Dermis microvascular lymphatic vessel endothelial cell (primary cell): ENCODE measurements at regions not wholly inside any gene's neighbourhood (a gene's known extent, or its start where the extent isn't known, plus 50 kb on each side); places are given as distances from the start of the nearest gene placed in this dataset.
A peak's percentile ranks its signal among the peaks of the same experiment; 100 is the strongest.
"Not testable (repeated sequence)": the region's sequence is repeated elsewhere in the genome, so short reads cannot be mapped to it uniquely, and the experiment has no call there.

Source experiments
- DNase-seq, 2 donors: peaks; one replicate each; pipeline versions ENCODE4 v3.0.0 to v3.0.0-alpha.2; 2010; ENCODE audit warnings: low read depth in 2 of 2

DNA sequence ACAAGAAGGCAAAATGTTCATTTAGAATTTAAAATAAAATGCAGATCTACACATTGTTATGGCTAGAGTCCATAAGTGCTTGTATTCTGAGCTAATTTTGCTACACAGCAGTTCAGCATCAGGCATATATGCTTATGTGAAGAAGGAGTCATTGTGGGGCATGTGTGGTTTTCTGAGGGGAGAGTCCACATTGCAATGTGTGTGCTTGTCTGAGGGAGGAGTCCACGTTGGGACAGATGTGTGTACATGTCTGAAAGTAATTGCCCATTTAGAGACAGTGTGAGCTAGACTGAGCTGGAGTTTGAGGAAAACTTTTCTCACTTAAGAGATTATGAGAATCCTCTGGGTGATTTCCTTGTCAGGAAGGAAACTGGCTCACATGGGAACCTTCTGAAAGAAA lies 767.9 kb downstream of the TMEM121 start:
- no peak for DNase-seq

DNA sequence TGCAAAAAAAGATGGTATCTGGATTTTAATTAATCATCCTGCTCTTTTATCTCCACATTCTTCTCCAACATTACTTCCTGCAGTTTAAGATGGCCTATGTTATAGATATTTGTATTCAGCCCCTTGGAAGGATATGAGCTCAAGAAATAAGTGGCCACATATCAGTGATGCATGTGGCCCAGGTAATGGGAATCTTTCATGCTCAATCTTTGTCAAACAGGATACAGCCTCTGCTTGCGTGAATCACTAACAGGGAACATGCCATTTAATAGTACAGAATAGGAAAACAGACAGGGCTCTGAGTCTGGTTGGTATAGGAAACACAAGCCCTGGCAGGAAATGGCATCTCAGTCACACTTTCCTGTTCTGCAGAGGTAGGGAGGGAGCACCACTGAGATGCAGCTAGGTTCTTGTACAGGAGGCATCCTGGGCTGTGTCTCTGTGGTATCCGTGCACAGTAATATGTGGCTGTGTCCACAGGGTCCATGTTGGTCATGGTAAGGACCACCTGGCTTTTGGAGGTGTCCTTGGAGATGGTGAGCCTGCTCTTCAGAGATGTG lies 774.6 kb downstream of the TMEM121 start:
- DNase-seq: not testable (repeated sequence)

DNA sequence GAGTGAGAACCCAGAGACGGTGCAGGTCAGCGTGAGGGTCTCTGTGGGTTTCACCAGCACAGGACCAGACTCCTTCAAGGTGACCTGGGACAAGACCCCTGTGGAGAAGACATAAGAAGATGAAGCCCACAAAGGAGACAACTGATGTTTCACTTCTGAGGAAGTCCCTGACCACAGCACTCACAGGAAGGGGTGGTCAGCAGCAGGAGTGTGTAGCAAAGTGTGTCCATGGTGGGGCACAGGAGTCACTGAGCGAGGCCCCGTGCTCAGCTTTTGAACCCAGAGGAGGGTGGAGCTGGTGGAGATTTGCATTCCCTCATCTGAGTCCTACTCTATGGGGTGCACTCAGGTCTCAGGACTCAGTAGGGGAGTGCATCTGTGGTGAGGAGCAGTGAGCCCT lies 775.2 kb downstream of the TMEM121 start:
- DNase-seq: not testable (repeated sequence)

DNA sequence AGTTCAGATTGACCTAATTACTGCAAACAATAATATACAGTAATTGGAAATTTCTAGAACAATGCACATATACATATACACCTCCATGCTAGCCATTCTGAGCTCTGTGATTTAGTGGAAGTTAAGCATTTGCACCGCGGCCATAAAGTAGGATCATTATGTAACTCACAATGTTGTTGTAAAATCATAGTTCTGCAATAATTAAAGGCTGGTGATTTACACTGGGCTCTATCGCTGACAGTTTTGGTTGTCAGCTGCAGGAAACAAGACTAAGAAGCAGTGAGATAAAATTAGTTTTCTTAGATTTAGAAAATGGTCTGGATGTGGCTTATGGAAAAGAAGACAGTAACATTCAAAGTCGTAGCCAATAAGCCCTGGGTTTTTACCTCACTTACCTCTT lies 776.3 kb downstream of the TMEM121 start:
- DNase-seq: no peak

DNA sequence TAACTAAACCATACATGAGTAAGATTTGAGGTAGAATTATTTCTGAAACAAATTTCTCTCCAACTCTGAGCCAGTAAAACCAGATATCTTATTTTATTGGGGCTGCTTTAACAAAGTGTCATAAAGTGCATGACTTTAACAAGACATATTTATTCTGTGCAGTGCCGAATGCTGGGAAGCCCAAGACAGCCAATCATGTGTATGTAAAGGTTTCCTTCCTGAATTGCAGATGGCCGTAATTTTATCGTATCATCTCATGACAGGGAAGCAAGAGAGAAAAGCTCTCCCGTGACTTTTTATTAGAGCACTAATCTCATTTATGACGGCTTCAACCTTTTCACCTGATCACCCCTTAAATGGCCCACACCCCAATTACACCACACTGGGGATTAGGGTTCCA lies 777.9 kb downstream of the TMEM121 start:
- DNase-seq: no peak

DNA sequence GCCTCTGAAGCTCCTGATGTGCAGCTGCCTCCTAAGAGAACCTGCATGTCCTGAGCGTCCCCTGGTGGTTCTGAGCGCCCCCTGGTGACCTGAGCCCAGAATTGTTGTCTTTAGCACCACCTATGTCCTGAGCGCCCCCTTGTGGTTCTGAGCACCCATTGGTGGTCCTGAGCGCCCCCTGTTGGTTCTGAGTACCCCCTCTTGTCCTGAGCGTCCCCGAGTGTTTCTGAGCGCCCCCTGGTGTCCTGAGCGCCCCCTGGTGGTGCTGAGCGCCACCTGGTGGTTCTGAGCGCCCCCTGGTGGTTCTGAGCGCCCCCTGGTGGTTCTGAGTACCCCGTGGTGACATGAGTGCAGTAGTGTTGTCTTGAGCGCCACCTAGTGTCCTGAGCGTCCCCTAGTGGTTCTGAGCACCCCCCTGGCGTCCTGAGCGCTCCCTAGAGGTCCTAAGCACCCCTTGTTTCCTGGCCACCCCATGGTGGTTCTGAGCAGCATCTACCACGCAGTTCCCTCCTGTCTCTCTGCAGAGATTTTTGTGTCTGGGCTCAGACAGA lies 782.5 kb downstream of the TMEM121 start:
- peak in 1 of 2 donors; percentile 11 for DNase-seq

DNA sequence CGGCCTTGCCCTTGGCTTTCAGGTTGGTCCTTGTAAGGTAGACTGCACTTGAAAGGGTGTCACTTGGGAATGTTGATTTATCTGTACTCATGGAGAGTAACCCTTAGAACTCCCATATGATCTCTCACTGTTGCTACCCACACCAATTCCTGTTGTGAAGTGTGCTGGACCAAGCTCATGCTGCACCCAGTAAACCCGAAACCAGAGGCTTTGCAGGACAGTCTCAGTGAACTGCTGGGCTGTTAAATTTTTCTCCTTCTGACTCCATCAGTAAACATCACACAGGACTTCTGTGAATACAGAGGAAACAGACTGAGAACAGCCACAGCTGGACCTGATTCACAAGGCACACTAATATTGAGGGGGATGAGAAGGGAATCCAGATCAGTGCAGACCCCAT lies 783.0 kb downstream of the TMEM121 start:
- no peak for DNase-seq

DNA sequence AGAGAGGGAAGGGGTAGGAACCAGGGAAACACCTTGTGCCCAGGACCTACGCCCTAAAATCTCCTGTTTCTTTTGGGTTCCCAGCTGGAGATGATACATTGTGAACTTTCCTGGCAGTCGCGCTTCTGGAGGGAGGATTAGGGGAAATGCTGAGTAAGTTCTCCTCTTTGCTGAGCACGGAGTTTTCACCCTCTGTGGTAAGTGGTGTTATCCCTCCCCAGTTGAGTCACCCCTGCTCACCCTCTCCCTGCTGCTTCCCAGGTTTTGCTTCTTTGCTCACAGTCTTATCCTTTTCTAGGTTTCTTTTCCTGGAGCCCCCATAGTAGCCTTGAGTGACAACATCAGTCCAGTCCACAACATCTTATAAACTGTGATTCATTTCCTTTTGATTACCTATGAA lies 789.1 kb downstream of the TMEM121 start:
- no peak for DNase-seq

DNA sequence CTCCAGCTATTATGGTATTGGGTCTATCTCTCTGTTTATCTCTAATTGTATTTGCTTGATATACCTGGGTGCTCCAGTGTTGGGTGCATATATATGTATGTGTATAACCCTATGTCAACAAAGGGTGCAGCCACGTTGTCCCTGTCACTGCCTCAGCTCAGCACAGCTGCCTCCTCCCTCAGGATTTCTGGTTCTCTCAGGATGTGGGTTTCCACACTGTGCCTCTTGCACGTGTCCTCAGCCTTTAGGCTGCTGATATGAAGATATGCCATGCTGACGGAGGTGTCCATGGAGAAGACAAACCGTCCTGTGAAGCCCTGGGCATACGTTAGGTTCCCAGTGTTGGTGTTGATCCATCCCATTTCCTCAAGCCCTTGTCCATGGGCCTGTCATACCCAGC lies 791.2 kb downstream of the TMEM121 start:
- DNase-seq: no peak

DNA sequence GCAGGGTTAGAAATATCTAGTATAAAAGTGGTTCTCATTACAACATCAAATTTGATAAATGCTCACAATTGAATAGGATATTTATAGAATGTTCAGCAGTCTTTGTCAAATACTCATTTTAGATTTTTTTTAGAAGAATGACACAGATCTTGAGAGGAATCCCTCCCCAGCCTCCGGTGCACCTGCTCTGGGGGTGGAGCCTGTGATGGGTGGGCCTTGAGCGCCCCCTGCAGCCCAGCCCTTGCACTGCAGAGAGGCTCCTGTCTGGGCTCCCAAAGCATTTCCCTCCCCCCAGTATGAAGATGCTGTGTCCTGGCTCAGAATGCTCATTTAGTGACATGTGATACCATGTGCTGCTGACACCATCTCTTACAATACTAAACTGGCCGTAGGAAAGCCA lies 792.3 kb downstream of the TMEM121 start:
- no peak for DNase-seq

DNA sequence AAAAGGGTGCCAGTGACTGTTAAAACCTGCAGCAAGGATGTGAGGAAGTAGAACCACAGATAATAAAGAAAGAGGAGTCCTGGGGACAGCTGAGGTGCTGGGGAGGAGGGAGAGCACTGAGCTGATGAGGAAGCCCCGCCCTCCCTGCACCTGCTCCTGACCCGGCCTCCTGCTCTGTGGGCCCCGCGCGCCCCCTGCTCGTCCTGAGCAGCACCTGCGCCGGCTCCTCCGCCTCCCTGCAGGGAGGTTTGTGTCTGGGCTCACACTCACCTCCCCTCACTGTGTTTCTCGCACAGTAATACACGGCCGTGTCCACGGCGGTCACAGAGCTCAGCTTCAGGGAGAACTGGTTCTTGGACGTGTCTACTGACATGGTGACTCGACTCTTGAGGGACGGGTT lies 797.6 kb downstream of the TMEM121 start:
- DNase-seq: not testable (repeated sequence)

DNA sequence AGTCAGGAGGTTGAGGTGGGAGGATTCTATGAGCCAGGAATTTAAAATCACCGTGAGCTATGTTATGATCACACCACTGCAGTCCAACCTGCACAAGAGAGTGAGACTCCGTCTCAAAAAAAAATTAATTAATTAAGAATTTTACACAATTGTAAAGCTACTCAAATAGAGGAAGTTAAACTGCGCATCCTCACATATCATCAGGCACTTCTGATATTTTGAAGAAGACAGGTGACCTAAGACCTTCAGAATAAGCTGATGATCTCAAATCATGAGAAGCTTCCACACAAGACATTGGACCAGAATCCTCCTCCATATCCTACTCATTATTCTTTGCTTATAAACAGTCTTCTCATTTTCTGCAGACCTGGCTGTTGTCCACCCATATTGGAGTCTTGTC lies 800.9 kb downstream of the TMEM121 start:
- no peak for DNase-seq

DNA sequence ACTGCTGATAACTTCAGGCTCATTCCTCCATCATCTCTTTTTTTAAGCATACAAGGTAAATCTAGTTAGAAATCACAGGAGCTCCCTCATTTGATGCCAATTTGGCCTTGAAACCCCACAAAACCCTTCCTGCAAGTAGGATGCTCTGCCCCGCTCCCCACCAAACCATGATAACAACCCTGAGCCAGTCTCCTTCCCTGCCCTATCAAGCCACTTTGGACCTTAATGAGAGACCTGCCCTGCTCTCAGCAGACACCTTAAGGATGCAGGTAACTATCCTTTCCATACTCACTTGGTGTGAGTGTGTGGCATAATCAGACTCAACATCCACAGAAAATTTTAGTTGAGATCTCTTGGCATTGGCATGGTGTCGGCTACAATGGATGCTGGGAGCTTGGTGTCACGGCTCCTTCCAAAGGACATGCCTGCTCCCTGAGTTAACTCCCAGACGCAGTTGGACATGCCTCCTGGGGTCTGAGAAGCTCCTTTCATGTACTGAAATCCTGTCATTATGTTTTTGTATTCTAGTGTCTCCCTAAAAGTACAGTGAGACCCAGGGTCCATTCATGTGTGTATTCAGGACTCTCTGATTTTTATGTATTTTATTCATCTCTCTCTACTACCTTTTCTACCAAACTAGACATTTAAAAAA lies 801.4 kb downstream of the TMEM121 start:
- not testable (repeated sequence) for DNase-seq

DNA sequence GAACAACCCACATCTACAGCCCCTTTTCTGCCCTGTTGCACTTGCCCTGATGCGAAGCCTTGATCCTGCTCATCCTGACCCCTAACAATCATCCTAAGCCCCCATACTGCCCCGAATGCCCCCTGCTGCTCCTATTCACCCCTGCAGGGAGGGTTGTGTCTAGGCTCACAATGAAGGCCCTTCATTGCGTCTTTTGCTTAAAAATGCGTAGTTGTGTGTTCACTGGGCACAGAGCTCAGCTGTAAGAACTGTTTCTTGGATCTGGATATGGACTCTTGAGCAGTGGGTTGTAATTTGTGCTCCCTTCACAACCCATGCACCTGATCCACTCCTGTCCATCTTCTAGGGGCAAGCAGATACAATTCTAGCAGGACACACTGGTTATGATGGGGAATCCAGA lies 802.9 kb downstream of the TMEM121 start:
- DNase-seq: not testable (repeated sequence)

DNA sequence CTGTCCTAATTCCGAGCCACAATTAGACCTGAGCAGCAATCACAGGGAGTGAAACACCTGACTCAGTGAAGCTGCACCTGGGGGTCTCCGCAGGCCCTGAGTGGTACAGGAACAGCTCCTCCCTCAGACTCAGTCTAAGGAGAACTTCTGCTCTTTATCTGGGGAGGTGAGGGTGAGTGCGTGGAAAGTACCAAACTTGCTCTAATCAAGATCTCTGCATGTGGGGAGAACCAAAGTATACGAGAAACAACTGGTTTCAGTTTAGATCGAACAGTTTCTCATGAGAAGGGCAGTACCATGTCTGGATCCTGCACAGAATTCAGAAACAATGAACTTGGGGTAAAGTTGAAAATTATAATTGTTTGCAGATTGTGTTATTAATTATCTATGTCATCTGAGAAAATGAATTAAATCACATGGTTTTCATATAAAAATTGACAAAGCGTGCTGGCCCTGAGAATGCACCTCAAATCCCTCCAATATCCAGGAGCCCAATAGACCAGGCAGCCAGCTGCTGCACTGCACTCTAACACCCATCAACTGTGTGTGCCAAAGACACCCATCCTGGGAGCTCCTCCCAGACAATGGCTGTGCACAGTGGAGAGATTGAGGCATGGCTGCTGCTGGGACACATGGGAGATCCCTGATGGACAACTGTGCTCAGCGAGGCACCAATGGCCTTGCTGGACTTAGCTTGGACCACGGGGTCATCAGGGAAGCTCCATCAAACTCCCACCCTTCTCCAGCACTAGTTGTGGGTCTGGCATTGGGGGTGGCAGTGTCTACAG lies 803.8 kb downstream of the TMEM121 start:
- not testable (repeated sequence) for DNase-seq

DNA sequence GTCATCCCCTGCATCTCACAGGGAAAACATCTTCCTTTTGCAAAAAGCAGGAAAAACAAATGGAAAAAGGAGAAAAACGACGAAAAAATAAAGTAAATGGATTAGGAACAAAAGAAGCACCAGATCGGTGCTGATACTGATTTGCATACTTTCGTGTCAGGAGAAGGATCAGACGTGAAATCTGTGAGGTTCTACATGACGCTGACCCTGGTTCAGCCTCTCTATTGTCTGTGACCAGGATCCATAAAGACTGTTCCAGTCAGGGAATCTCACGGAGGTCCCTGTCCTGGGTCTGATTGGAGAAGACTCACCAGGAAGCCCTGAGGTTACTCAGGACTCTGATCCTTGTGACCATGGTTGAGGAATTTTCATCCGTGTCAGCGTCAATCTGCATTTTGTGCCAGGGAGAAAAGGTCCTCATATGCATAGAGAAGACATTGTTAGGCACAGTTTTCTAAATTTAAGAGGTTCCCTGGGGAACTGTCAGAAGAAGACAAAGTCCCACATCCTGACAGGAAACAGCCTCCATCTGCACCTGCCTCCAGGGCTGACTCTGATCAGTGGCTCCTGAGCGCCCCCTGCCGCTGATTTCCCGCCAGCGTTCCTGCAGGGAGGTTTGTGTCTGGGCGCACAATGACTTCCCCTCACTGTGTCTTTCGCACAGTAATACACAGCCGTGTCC lies 808.2 kb downstream of the TMEM121 start:
- DNase-seq: not testable (repeated sequence)

DNA sequence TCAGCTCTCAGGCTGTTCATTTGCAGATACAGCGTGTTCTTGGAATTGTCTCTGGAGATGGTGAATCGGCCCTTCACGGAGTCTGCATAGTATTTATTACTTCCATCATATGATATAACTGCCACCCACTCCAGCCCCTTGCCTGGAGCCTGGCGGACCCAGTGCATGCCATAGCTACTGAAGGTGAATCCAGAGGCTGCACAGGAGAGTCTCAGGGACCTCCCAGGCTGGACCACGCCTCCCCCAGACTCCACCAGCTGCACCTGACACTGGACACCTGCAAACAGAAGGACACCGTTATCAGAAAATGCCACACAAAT lies 808.7 kb downstream of the TMEM121 start:
- DNase-seq: not testable (repeated sequence)

DNA sequence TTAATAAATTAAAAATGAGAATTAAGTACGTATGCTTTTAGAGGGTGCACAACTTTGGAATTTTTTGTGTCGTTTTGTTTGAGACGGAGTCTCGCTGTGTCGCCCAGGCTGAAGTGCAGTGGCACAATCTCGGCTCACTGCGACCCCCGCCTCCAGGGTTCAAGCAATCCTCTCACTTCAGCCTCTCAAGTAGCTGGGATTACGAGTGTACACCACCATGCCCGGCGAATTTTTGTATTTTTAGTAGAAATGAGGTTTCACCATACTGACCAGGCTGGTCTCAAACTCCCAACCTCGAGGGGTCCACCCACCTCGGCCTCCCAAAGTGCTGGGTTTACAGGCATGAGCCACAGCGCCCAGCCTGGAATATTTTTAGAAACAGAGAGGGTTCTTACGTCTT lies 812.4 kb downstream of the TMEM121 start:
- DNase-seq: not testable (repeated sequence)

DNA sequence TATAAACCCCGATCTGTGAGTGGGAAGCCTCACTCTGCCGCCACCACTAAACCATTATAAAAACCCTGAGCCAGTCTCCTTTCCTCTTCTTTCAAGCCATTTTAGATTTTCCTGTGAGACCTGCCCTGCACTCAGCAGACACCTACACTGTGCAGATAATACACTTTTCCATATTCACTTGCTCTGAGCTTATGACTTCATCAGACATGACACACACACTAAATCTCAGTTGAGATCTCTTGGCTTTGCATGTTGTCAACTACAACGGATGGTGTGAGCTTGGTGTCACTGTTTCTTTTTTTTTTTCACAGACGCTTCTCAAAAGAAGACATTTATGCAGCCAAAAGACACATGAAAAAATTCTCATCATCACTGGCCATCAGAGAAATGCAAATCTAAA lies 814.3 kb downstream of the TMEM121 start:
- not testable (repeated sequence) for DNase-seq

DNA sequence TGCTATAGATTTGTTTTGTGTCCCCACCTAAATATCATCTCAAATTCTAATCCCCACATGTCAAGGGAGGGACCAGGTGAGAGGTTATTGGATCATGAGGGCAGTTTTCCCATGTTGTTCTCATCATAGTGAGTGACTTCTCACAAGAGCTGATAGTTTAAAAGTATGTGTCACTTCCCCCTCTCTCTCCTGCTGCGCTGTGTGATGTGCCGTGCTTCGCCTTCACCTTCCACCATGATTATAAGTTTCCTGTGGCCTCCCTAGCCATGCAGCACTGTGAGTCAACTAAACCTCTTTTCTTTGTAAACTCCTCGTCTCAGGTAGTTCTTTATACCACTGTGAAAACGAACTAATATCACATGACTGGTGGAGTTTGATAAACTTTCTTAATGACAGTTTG lies 814.8 kb downstream of the TMEM121 start:
- not testable (repeated sequence) for DNase-seq

DNA sequence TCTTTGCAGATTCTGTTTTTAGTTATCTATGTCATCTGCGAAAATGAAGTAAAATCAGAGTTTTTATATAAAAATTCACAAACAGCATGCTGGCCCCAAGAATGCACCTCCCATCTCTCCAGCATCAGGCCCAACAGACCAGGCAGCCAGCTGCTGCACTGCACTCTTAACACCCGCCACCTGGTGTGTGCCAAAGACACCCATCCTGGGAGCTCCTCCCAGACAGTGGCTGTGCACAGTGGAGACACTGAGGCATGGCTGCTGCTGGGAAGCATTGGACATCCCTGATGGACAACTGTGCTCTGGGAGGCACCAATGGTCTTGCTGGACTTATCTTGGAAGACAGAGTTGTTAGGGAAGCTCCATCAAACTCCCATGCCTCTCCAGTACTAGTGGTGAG lies 817.2 kb downstream of the TMEM121 start:
- no peak for DNase-seq

DNA sequence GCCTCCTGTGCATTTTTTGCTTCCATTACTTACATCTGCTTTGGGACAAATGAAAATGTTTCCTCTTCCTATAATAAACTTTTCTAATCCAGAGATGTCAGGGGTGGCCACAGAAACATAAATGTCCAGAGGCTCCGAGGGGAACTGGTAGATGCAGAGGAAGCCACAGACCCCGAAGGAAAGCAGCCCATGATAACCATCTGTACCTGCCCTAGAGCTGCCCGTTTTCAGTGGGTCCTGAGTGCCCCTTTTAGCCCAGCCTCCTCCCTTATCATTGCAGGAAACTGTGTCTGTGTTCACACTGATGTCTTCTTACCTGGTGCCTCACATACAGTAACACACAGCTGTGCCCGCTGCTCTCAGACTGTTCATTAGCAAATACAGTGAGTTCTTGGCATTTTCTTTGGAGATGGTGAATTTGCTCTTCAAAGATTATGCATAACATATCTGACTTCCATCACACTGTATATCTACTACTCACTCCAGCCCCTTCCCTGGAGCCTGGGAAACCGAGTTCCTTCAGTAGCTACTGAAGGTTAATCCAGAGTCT lies 817.8 kb downstream of the TMEM121 start:
- DNase-seq: not testable (repeated sequence)
